ENCODE measurements at regions not wholly inside any gene's neighbourhood (a gene's known extent, or its start where the extent isn't known, plus 50 kb on each side); places are given as distances from the start of the nearest gene placed in this dataset.

DNA sequence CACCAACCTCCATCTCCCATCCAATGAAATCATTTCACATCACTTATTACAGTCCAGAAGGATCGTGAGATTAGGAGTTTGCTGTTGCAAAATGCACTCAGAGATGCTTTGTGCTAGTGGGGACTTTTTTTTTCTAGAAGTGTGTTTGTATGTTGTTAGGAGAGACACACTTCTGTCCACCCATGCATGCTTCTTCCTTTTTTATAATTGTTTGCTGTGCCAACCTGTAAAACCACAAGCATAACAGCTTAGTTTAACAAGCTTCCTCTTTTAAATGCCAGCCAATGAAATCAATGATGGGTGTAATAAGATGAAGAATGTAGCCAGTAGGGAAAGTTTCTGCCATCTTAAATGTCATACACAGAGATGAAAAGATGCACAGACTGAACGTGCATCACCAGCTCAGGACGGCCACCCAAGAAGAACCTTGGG lies 305.6 kb upstream of the STT3B start:
- TF ChIP-seq POLR2A (IDR thresholded peaks at IDR 0.05) (no peak), EP300 (IDR thresholded peaks at IDR 0.05) (no peak), POLR2AphosphoS5 (IDR thresholded peaks at IDR 0.05) (no peak)
- TF ChIP-seq, protein P1, sequence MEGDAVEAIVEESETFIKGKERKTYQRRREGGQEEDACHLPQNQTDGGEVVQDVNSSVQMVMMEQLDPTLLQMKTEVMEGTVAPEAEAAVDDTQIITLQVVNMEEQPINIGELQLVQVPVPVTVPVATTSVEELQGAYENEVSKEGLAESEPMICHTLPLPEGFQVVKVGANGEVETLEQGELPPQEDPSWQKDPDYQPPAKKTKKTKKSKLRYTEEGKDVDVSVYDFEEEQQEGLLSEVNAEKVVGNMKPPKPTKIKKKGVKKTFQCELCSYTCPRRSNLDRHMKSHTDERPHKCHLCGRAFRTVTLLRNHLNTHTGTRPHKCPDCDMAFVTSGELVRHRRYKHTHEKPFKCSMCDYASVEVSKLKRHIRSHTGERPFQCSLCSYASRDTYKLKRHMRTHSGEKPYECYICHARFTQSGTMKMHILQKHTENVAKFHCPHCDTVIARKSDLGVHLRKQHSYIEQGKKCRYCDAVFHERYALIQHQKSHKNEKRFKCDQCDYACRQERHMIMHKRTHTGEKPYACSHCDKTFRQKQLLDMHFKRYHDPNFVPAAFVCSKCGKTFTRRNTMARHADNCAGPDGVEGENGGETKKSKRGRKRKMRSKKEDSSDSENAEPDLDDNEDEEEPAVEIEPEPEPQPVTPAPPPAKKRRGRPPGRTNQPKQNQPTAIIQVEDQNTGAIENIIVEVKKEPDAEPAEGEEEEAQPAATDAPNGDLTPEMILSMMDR (IDR thresholded peaks at IDR 0.05): no peak
- no peaks in the 10 kb centered on the region for H3K9me3 ChIP-seq
- H3K4me3 ChIP-seq: no peak overlapping the region
- no peaks in the 10 kb centered on the region for H3K4me1 ChIP-seq
- no peak overlapping the region for H3K27ac ChIP-seq
- no peaks in the 10 kb centered on the region for H3K36me3 ChIP-seq
- intact Hi-C loops (cut with DNase I; ENCODE audit: low total_unique reads): no loop called here
- WGBS, 5 donors: 61 to 73% (median 70%) methylated on average over 3 of the region's 3 CpGs
- no peaks in the 10 kb centered on the region for H3K27me3 ChIP-seq
- DNase-seq: peak in 1 of 2 donors; percentile 31

DNA sequence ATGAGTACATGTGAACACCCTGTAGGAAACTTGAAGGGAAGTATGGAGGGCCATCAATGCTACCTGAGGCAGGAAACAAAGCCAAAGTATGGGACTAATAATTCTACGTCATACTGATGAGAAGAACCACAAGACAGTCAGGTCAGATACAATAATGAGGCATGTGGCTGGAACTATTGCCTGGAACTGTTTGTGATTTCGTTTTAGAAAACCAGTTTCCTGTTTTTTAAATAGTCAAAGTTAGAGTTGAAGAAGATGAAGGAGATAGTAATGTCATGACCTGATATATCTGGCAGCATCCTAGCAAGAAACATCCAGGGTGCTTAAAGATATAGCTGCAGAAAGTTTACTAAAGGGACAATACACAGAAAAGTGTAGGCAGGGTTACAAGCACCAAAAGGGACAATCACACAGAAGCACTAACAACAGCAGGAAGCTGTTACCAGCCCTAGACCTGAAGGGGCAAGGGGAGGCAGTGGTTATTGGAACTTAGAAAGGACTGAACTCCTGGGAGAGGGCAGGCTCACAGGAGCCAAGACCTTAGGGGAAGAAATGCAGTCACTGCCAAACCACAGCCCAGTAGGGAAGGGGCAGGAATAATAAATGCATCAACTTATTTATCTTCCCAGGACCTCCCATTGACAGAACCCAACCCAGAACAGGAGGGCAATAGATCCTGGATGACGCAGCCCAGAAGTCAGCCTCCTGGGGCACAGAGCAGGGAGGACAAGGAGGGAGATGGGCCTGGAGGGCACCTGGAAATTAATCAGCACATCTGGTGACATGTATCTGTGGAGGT lies 302.1 kb upstream of the STT3B start:
- TF ChIP-seq, protein P1 (IDR thresholded peaks at IDR 0.05): no peak
- TF ChIP-seq EP300 (IDR thresholded peaks at IDR 0.05): no peak
- Histone ChIP-seq H3K27ac (no peak overlapping the region), H3K27me3 (no peaks in the 10 kb centered on the region), H3K9me3 (no peaks in the 10 kb centered on the region), H3K4me3 (no peak overlapping the region), H3K4me1 (no peaks in the 10 kb centered on the region), H3K36me3 (no peaks in the 10 kb centered on the region)
- 69 to 81% (median 76%) methylated on average over 3 of the region's 3 CpGs for WGBS, 5 donors
- no peak for DNase-seq
- intact Hi-C loops (cut with DNase I; ENCODE audit: low total_unique reads): no loop called here

DNA sequence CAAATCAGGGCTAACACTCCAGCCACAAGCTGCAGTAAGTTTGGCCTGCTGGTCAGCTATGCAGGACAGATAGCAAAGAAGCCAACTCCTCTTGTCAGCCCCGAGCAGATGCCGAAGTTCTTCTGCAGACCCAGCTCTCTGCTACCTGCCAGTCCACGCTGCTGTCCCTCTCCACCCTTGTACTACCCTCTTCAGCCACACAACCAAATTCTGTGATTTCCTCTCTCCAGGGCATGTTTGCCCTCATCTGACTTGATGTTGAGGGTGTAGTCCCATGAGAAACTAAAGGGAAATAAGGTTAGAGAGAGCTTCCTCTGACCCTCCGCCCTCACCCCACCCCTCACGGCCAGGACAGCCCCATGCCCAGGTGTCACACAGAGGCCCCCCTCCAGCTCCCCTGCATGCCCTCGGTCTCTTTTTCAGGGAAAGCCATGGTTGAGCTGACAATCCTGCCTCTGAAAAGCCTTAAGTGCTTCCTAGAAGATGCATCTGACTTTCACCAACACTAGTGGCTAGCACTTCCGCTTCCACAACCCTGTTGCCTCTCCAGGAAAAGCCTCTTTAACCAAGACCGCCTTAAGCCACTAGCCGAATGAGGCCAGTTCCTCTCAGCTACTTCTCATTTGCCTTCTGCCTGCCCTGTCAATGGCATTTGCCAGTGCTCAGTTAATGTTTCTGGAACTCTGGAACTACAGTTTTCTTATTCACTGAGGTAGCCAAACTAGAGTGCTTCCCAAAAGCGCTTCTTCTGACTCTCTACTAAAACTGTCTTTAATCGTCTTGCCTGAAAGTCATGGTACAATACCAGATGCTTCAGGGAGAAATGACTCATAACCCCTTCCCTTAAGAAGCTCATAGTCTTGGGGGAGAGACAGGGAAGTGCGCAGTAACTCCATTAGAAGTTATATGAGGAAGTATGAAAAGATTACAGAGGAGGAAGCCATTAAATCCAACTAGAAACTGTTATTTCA lies 300.4 kb upstream of the STT3B start:
- intact Hi-C loops (cut with DNase I; ENCODE audit: low total_unique reads): no loop called here
- no peaks in the 10 kb centered on the region for H3K4me1 ChIP-seq
- no peak for DNase-seq
- H3K9me3 ChIP-seq: no peaks in the 10 kb centered on the region
- peak overlapping the region in 2 of 5 donors; percentile 24 to 54 for H3K27ac ChIP-seq
- WGBS, 5 donors: 72 to 91% (median 87%) methylated on average over 12 of the region's 12 CpGs
- H3K4me3 ChIP-seq: no peak overlapping the region
- TF ChIP-seq EP300 (IDR thresholded peaks at IDR 0.05) (no peak), POLR2A (IDR thresholded peaks at IDR 0.05) (no peak), POLR2AphosphoS5 (IDR thresholded peaks at IDR 0.05) (no peak)
- TF ChIP-seq, protein P1 (IDR thresholded peaks at IDR 0.05): no peak
- no peaks in the 10 kb centered on the region for H3K36me3 ChIP-seq
- no peaks in the 10 kb centered on the region for H3K27me3 ChIP-seq

DNA sequence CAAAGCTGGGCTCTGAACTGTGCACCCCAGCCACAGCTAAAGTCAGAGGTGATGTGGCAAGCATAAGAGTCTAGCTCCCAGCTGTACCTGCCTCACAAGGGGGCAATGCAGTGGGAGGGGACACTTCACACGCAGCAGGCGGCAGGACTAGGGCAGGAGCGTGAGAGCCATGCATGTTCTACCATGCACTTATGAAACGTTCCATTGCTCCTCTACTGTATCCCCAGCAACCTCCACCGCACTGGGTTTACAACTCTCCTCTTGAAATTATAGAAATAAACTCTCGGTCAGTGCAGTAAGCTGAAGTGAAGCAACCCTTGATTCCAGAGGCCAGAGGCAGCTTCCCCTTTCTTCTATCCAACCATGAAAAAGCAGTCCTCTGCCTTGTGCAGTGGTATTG lies 298.6 kb upstream of the STT3B start:
- H3K4me3 ChIP-seq: no peak overlapping the region
- H3K4me1 ChIP-seq: no peaks in the 10 kb centered on the region
- 69 to 93% (median 87%) methylated on average over 6 of the region's 6 CpGs for WGBS, 5 donors
- TF ChIP-seq POLR2A (IDR thresholded peaks at IDR 0.05) (no peak), POLR2AphosphoS5 (IDR thresholded peaks at IDR 0.05) (no peak), EP300 (IDR thresholded peaks at IDR 0.05) (no peak)
- TF ChIP-seq, protein P1 (IDR thresholded peaks at IDR 0.05): no peak
- no peaks in the 10 kb centered on the region for H3K36me3 ChIP-seq
- no peak overlapping the region for H3K27ac ChIP-seq
- DNase-seq: no peak
- H3K9me3 ChIP-seq: no peaks in the 10 kb centered on the region
- intact Hi-C loops (cut with DNase I; ENCODE audit: low total_unique reads): no loop called here
- no peaks in the 10 kb centered on the region for H3K27me3 ChIP-seq

Data from stomach (tissue), 8 donors.